Trophoblast cell (in vitro differentiated cells and primary cell): ENCODE measurements at regions not wholly inside any gene's neighbourhood (a gene's known extent, or its start where the extent isn't known, plus 50 kb on each side); places are given as distances from the start of the nearest gene placed in this dataset.

Experiments
- DNase-seq, 2 donors: peaks; one replicate each; pipeline ENCODE4 v3.0.0-alpha.2; 2016
- H2AFZ ChIP-seq: 2 replicates; pipeline ENCODE4 v1.6.1; 2013; ENCODE audit warnings: low read length, moderate library complexity, mild to moderate bottlenecking; ENCODE audit not compliant: insufficient read depth, poor library complexity
- H2AK5ac ChIP-seq: 2 replicates; pipeline ENCODE4 v1.6.1; 2013; ENCODE audit warnings: mild to moderate bottlenecking, low read length
- H2BK120ac ChIP-seq: 2 replicates; pipeline ENCODE4 v1.6.1; 2013; ENCODE audit warnings: low read length, mild to moderate bottlenecking, moderate library complexity; ENCODE audit not compliant: insufficient read depth, poor library complexity
- H2BK12ac ChIP-seq: 2 replicates; pipeline ENCODE4 v1.6.1; 2013; ENCODE audit warnings: mild to moderate bottlenecking, low read length, moderate library complexity
- H2BK5ac ChIP-seq: 2 replicates; pipeline ENCODE4 v1.6.1; 2013; ENCODE audit warnings: low read length, low read depth, moderate library complexity, mild to moderate bottlenecking; ENCODE audit not compliant: poor library complexity
- H3K14ac ChIP-seq: 2 replicates; pipeline ENCODE4 v1.6.1; 2013; ENCODE audit warnings: mild to moderate bottlenecking, low read length
- H3K18ac ChIP-seq: 2 replicates; pipeline ENCODE4 v1.6.1; 2013; ENCODE audit warnings: mild to moderate bottlenecking, low read length
- H3K23ac ChIP-seq: 2 replicates; pipeline ENCODE4 v1.6.1; 2013; ENCODE audit warnings: low read length
- H3K27ac ChIP-seq: 2 replicates; pipeline ENCODE4 v1.5.1; 2013; ENCODE audit warnings: low read depth, mild to moderate bottlenecking, inconsistent platforms, low read length, moderate library complexity
- H3K27me3 ChIP-seq: 2 replicates; pipeline ENCODE4 v1.6.1; 2013; ENCODE audit warnings: inconsistent platforms, mild to moderate bottlenecking, low read length, moderate library complexity; ENCODE audit not compliant: insufficient read depth
- H3K36me3 ChIP-seq, 2 experiments: 1 replicate in 1 of 2; 2 replicates in 1 of 2; pipeline ENCODE4 v1.6.1; 2013; ENCODE audit warnings: low read length in 2 of 2, mild to moderate bottlenecking in 2 of 2, moderate library complexity in 1 of 2; ENCODE audit not compliant: insufficient read depth in 2 of 2, control insufficient read depth in 1 of 2
- H3K4ac ChIP-seq: 2 replicates; pipeline ENCODE4 v1.6.1; 2013; ENCODE audit warnings: low read depth, mild to moderate bottlenecking, low read length, moderate library complexity
- H3K4me1 ChIP-seq, 2 experiments: 1 replicate in 1 of 2; 2 replicates in 1 of 2; pipeline ENCODE4 v1.6.1; 2013; ENCODE audit warnings: low read length in 2 of 2, mild to moderate bottlenecking in 2 of 2, moderate library complexity in 1 of 2; ENCODE audit not compliant: insufficient read depth in 2 of 2, control insufficient read depth in 1 of 2
- H3K4me2 ChIP-seq: 2 replicates; pipeline ENCODE4 v1.6.1; 2013; ENCODE audit warnings: inconsistent platforms, mild to moderate bottlenecking, low read length, moderate library complexity
- H3K4me3 ChIP-seq: 2 replicates; pipeline ENCODE4 v1.5.1; 2013; ENCODE audit warnings: mild to moderate bottlenecking, low read depth, low read length, inconsistent platforms
- H3K79me1 ChIP-seq: one replicate; pipeline ENCODE4 v1.6.1; 2013; ENCODE audit warnings: low read length
- H3K79me2 ChIP-seq: 2 replicates; pipeline ENCODE4 v1.6.1; 2013; ENCODE audit warnings: low read length, mild to moderate bottlenecking; ENCODE audit not compliant: control insufficient read depth, insufficient read depth, poor library complexity
- H3K9ac ChIP-seq: 2 replicates; pipeline ENCODE4 v1.6.1; 2013; ENCODE audit warnings: mild to moderate bottlenecking, low read length
- H3K9me3 ChIP-seq: 2 replicates; pipeline ENCODE4 v1.6.1; 2013; ENCODE audit warnings: low read depth, mild to moderate bottlenecking, control low read depth, inconsistent platforms, low read length; ENCODE audit not compliant: insufficient read depth
- H4K12ac ChIP-seq: 2 replicates; pipeline ENCODE4 v1.6.1; 2013; ENCODE audit warnings: low read depth, mild to moderate bottlenecking, low read length, moderate library complexity
- H4K8ac ChIP-seq: 2 replicates; pipeline ENCODE4 v1.6.1; 2013; ENCODE audit warnings: low read depth, mild to moderate bottlenecking, low read length, moderate library complexity
- H4K91ac ChIP-seq: one replicate; pipeline ENCODE4 v1.6.1; 2013; ENCODE audit warnings: low read depth, mild to moderate bottlenecking, low read length, moderate library complexity
- WGBS: extraction: QIAGEN DNeasy Blood & Tissue Kit; methylation state at CpG from one replicate; pipeline ENCODE4 v1.1.7; 2013; ENCODE audit warnings: missing lambda C conversion rate; ENCODE audit not compliant: insufficient read length, insufficient coverage; ENCODE audit errors: extremely low coverage; 5-methylcytosine and 5-hydroxymethylcytosine counted together

- no peak overlapping the region for H3K27ac ChIP-seq
- peak overlapping the region; percentile 94 for H2BK12ac ChIP-seq
- no peak overlapping the region for H3K23ac ChIP-seq
- no peaks in the 10 kb centered on the region for H3K27me3 ChIP-seq
- H3K9ac ChIP-seq = no peak overlapping the region
- H2AFZ ChIP-seq = no peak overlapping the region
- no peak overlapping the region for H3K18ac ChIP-seq
- H3K79me1 ChIP-seq = peaks cover 15% of the 10 kb centered on the region
- H4K91ac ChIP-seq = no peak overlapping the region
- peaks cover 2 to 10% of the 10 kb centered on the region in 2 experiments for H3K4me1 ChIP-seq
- no peak overlapping the region for H3K4me2 ChIP-seq
- no peak overlapping the region for H3K4ac ChIP-seq
- H2BK5ac ChIP-seq = peak overlapping the region; percentile 49
- H3K79me2 ChIP-seq = no peaks in the 10 kb centered on the region
- H2AK5ac ChIP-seq = peak overlapping the region; percentile 46
- no peaks in the 10 kb centered on the region for H3K36me3 ChIP-seq
- no peaks in the 10 kb centered on the region for H3K9me3 ChIP-seq
- H4K12ac ChIP-seq = no peak overlapping the region
- DNase-seq = peak in 1 of 2 donors; percentile 4
- H2BK120ac ChIP-seq = no peak overlapping the region
- no peak overlapping the region for H4K8ac ChIP-seq
- no peak overlapping the region for H3K14ac ChIP-seq
- H3K4me3 ChIP-seq = no peak overlapping the region
These were observed 322.1 kb upstream of the ATP2B1 start for GRCh38 chr12:90030726-90031125.

DNA sequence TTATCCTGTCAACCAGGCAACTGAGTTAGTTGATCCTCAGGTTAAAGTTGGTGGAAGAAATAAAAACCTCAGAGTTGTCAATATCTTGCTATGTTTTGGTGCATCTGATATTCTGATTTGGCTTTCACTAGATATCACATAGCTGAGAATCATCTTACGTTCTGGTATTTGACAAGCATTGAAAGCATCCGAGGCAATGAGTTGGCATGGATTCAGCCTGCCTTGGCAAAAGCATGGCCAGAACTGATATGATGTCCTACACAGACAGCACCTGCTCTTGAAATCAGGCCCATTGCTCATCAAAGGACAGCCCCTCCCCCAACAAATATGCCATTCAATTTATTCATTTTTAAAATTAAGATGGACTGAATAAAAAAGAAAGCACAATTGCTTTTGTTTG lies 320.7 kb upstream of the ATP2B1 start:
- H3K36me3 ChIP-seq = no peaks in the 10 kb centered on the region
- no peaks in the 10 kb centered on the region for H3K27me3 ChIP-seq
- H2BK12ac ChIP-seq = peak overlapping the region; percentile 67
- H3K27ac ChIP-seq = no peak overlapping the region
- H3K79me1 ChIP-seq = peaks cover 15% of the 10 kb centered on the region
- H3K4me3 ChIP-seq = no peak overlapping the region
- no peak overlapping the region for H4K8ac ChIP-seq
- no peak overlapping the region for H3K4ac ChIP-seq
- H3K4me2 ChIP-seq = no peak overlapping the region
- no peak overlapping the region for H4K91ac ChIP-seq
- H3K14ac ChIP-seq = no peak overlapping the region
- H2BK5ac ChIP-seq = peak overlapping the region; percentile 36
- no peak overlapping the region for H4K12ac ChIP-seq
- no peak overlapping the region for H2AFZ ChIP-seq
- no peaks in the 10 kb centered on the region for H3K79me2 ChIP-seq
- no CpG with 5 or more reads among the region's 2 CpGs for WGBS
- no peaks in the 10 kb centered on the region for H3K9me3 ChIP-seq
- no peak overlapping the region for H2BK120ac ChIP-seq
- H3K4me1 ChIP-seq = peaks cover 2 to 10% of the 10 kb centered on the region in 2 experiments
- H3K23ac ChIP-seq = no peak overlapping the region
- no peak overlapping the region for H3K9ac ChIP-seq
- DNase-seq = peak in 1 of 2 donors; percentile 13
- peak overlapping the region; percentile 7 for H2AK5ac ChIP-seq
- H3K18ac ChIP-seq = no peak overlapping the region

DNA sequence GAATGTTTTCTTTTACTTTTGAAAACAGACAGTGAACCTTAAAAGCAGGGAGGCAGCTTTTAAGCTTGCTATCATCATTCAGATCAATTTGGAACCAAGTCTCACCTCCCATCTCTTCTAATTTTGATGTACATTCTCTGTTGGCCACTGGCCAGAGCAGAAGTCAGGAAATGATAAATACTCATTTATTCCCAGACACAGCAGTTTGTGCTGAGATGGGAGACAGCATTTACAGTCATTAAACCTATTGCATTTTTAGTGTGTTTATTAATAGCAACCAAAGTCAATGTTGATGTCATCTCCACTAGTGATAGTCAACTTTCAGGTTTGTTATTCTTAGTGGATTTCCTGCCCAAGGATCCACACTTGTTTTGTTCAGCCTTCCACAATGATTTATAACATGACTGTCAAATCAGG lies 320.0 kb upstream of the ATP2B1 start:
- Histone ChIP-seq H3K27me3 (no peaks in the 10 kb centered on the region), H2AK5ac (no peak overlapping the region), H3K79me2 (no peaks in the 10 kb centered on the region), H3K4me3 (no peak overlapping the region), H3K4ac (no peak overlapping the region), H3K23ac (no peak overlapping the region), H3K36me3 (no peaks in the 10 kb centered on the region), H3K4me1 (peaks cover 2 to 12% of the 10 kb centered on the region in 2 experiments), H3K79me1 (peaks cover 15% of the 10 kb centered on the region), H3K14ac (no peak overlapping the region), H2BK12ac (no peak overlapping the region), H4K12ac (no peak overlapping the region), H4K8ac (no peak overlapping the region), H2BK120ac (no peak overlapping the region), H2AFZ (no peak overlapping the region), H3K9me3 (no peaks in the 10 kb centered on the region), H3K9ac (no peak overlapping the region), H3K4me2 (no peak overlapping the region), H4K91ac (no peak overlapping the region), H3K27ac (peak overlapping the region; percentile 70), H3K18ac (no peak overlapping the region), H2BK5ac (no peak overlapping the region)
- peak in 1 of 2 donors; percentile 22 for DNase-seq

DNA sequence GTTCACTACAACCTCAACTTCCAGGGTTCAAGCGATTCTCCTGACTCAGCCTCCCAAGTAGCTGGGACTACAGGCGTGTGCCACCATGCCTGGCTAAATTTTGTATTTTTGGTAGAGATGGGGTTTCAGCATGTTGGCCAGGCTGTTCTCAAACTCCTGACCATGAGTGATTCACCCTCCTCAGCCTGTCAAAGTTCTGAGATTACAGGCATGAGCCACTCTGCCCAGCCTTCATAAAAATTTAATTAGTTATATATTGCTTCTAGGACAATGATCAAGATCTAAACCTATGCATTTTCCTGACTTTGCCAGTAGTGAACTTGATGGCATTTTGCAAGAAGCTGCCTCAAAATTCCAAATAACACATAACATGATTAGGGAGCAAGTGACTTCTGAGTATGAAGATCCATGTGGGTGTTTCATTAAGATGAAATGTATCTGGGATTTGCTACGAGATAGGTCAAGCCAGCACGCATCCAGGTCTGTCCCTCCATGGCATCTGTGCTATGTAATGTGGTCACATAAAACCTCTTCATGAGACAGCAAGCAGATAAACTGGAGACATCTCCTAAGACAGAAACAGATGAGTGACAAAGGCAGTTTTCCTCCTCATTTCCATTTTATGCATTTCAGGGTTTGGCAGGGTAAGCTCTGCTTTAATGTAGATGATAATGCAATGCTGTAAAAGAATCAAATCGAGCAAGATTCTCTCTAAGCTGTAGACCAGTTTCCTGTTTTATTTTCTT lies 319.4 kb upstream of the ATP2B1 start:
- H2BK5ac ChIP-seq = peak overlapping the region; percentile 74
- no peak overlapping the region for H2BK12ac ChIP-seq
- peak overlapping the region; percentile 62 for H3K14ac ChIP-seq
- no peak overlapping the region for H4K12ac ChIP-seq
- no peak overlapping the region for H2AFZ ChIP-seq
- no peaks in the 10 kb centered on the region for H3K79me2 ChIP-seq
- peak overlapping the region; percentile 49 for H3K4ac ChIP-seq
- DNase-seq = peak; percentile 8 to 49
- H3K9ac ChIP-seq = no peak overlapping the region
- H3K36me3 ChIP-seq = no peaks in the 10 kb centered on the region
- H3K4me2 ChIP-seq = no peak overlapping the region
- H4K8ac ChIP-seq = no peak overlapping the region
- peak overlapping the region; percentile 67 for H4K91ac ChIP-seq
- no peak overlapping the region for H2AK5ac ChIP-seq
- H3K27me3 ChIP-seq = no peaks in the 10 kb centered on the region
- no peak overlapping the region for H3K18ac ChIP-seq
- WGBS = no CpG with 5 or more reads among the region's 5 CpGs
- peaks cover 21% of the 10 kb centered on the region for H3K79me1 ChIP-seq
- H3K27ac ChIP-seq = peak overlapping the region; percentile 70
- H3K9me3 ChIP-seq = no peaks in the 10 kb centered on the region
- no peak overlapping the region for H3K23ac ChIP-seq
- peak overlapping the region; percentile 84 for H2BK120ac ChIP-seq
- peaks cover 8 to 17% of the 10 kb centered on the region in 2 experiments for H3K4me1 ChIP-seq
- no peak overlapping the region for H3K4me3 ChIP-seq
